RCC 7860 (cell line): ENCODE measurements at regions not wholly inside any gene's neighbourhood (a gene's known extent, or its start where the extent isn't known, plus 50 kb on each side); places are given as distances from the start of the nearest gene placed in this dataset.
"Not testable (repeated sequence)": the region's sequence is repeated elsewhere in the genome, so short reads cannot be mapped to it uniquely, and the experiment has no call there.

Experiments
- DNase-seq: peaks from one replicate; pipeline ENCODE4 v3.0.0-alpha.2; 2015; ENCODE audit warnings: low spot score
- FAIRE-seq: peaks from 2 replicates; lab custom pipeline; 2012; peaks lifted over from hg19 to GRCh38; lab: Jason Lieb, UNC

DNA sequence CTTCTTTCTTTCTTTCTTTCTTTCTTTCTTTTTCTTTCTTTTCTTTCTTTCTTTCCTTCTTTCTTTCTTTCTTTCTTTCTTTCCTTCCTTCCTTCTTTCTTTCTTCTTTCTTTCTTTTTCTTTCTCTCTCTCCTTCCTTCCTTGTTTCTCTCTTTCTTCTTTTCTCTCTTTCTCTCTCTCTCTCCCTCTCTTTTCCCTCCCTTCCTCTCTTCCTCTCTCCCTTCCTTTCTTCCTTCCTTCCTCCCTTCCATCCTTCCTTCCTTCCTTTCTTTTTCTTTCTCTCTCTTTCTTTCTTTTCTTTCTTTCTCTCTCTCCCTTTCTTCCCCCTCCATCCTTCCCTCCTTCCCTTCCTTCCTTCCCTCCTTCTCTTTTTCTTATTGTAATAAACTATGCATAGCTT lies 105.5 kb downstream of the ZBTB18 start:
- FAIRE-seq, DNase-seq: not testable (repeated sequence)

DNA sequence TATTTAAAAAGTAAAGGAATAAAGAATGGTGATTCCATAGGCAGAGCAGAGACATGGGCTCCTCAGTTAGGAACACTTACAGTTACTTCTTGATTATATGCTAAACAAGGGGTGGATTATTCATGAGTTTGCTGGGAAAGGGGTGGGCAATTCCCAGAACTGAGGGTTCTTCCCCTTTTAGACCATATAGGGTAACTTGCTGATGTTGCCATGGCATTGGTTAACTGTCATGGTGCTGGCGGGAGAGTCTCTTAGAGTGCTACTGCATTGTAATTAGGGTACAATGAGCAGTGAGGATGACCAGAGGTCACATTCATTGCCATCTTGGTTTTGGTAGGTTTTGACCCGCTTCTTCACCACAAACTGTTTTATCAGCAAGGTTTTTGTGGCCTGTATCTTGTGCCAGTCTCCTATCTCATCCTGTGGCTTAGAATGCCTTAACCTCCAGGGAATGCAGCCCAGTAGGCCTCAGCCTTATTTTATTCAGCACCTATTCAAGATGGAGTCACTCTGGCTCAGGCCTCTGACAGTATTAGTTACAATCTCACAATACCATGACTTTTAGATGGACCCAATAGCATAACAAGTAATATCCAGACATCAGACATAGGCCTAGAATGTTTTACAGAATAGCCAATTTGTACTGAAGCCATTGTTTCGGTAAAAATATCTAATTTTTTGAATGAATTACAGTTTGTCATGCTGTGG lies 106.8 kb downstream of the ZBTB18 start:
- FAIRE-seq (no peak), DNase-seq (no peak)

DNA sequence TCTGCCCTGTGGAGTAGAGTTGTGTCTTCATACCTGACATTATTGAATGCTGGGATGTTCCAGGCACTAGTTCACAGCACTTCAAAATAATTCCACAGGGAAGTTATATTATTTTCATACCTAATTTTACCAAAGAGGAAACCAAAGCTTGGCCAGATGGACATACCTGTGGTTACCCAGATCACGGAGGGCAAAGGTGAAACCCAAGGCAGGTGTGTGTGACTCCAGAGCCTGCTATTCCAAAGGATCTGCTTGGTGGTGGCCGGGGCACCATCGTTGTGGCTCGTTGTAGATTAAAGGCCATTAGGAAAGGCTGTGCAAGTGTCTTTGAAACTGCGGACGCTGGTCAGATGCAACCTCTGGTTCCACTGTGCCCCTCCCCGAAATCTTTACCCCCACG lies 108.6 kb downstream of the ZBTB18 start:
- no peak for FAIRE-seq
- DNase-seq, result no peak

DNA sequence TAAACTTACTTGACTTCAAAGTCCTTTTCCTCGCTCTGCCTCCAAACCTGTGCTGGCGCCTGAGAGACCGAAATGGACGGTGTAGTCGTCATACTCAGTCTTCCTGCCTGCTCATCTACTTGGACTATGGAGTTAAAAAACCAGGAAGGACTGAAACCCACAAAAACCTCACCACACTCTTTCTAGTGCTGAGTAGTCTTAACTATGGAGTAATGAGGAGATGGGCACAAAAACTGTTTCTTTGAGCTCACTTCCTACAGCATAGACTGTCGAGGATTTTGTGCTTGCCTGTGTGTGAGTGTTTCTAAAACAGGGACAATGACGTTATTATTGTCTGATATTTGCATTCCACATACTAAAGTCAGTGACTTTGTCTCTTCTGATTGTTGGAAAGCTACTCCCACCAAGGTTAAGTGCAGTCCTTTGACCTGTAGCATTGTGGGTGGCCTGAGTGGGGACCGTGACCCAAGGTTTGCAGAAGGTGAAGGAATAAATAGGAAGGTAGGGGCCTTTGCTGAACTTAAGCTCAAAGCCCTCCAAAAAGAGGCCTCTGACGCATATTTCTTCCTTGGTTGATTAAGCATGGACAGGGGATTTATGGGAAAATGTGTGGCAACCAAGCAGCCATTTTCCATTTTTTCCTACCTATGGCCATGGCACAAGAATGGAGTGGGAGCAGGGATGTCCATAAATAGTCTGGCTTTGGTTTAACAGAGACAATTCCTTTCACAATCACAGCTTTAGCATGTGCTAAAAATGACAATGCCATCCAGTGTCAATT lies 109.6 kb downstream of the ZBTB18 start:
- DNase-seq (no peak), FAIRE-seq (no peak)

DNA sequence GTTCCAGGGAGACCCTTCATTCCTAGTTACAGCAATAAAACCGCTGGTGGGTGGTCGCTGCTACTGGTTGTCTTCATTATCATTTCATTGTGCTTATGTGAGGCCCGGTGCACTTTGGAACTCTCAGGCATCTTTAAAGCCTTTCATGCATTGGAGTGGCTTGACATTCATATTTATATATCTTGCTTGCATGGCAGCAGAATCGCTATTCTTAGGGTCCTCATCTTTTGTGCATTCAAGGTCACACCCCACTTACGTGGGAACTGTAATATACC lies 110.1 kb downstream of the ZBTB18 start:
- FAIRE-seq (no peak), DNase-seq (no peak)

DNA sequence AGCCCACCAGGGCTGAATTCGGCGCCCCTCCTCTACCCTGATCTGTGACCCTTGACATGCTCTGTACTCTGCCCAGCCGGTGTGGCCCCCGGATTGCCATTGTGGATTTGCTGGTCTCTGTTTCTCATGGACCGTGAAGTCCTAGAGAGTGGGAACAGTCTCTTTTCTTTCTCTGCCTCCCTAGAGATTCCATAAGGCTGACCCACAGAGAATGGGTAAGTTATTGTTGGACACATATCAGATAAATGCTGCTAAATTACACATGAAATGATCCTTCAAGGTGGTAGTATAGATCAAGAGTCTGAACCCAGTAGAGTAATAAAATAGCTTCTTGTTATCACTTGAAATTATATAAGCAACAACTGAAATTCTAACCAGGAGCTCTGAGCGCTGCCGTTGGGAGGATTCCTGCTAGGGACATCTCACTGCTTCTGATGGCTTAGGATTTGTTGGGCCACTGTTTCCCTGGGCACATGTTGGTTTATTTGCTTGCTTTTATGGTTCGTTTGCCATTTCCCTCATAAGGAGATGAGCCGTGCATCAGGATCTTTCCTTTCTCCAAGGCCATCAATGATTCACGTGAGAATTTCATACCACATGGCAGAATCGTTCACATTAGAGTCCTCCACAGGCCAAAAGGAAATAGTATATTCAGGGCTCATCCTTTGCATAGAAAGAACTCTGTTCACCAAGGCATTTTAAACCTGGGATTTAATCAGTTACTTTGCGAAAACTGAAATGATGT lies 111.9 kb downstream of the ZBTB18 start:
- DNase-seq (peak; percentile 65), FAIRE-seq (peak; percentile 54)

DNA sequence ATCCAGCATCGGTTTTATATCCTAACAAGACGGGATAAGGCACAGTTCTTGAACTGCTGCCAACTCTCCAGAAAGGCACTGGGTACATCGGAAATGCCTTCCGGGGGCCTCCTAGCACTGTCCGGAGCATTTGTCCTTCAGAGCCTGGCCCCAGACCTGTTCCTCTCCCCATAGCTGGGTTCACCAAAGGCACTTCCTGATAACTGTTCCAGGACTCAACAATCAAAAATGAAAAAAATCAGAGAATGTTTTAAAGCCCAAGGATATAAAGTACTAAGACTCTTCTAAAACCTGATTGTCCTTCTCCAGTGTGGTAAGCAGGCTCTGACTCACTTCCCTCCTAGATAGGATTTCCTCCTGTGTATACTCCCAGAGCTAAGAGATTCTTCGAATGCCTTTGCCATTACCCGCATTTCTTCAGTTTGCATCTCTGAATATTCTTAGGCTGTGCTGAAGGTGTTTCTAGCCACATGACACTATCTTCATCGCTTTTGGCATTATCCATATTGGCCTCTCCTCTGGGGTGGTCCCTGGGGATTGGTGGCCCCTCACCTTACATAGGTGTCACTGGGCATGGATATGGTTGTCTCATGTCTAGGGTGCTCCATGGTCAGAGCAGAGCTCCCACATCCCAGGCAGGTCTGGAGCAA lies 112.9 kb downstream of the ZBTB18 start:
- FAIRE-seq (peak; percentile 98), DNase-seq (peak; percentile 99)

DNA sequence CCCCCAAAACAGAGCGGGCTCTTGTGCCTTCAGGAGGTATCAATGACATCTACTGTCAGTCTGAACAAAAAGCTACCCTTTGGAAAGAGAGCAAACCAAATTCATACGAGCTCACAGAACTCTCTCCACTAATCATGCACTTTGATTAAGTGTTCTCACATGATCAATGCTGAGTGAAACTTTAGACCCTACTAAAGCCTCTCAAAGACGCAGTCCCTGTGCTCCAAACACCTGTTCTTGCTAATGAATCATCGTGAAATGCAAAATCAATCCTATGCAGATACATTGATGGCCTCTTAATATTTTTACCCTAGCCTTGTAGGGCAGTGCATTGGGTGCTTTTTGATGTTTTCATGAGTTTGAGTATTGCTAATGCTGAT lies 113.4 kb downstream of the ZBTB18 start:
- DNase-seq (no peak), FAIRE-seq (no peak)

DNA sequence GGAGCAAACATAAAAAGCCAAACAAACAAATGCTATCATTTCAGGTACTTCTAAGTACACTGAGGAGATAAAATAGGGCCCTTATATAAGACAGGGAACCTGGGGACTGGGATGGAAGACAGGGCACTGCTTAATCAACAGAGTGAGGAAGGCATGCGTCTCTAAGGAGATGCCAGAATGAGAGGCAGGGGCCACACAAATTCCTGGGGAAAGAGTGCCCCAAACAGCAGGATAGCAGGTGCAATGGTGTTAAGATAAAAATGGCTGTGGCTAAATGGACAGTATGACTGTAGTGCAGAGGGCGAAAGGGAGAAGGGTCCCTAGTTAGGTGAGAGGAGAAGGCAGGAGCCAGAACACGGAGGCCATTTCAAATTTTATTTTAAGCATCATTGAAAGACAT lies 113.9 kb downstream of the ZBTB18 start:
- DNase-seq (no peak), FAIRE-seq (no peak)

DNA sequence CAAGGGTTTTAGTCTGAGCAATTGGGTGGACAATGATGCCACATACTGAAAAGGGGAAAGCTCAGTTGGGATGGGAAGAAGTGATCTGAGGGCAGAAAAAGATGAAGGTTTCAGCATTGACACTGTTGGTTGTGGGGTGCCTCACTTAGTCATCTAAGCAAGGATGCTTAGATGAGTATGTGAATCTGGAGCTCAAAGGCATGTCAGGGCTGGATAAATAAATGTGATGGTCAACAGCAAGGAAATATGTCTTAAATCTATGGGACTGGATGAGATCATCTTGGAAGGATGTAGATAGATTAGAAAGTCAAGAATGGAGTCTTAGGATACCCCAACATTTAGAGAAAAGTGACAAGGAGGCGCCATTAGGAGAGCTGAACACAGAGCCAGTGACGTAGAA lies 114.6 kb downstream of the ZBTB18 start:
- no peak for DNase-seq
- no peak for FAIRE-seq

DNA sequence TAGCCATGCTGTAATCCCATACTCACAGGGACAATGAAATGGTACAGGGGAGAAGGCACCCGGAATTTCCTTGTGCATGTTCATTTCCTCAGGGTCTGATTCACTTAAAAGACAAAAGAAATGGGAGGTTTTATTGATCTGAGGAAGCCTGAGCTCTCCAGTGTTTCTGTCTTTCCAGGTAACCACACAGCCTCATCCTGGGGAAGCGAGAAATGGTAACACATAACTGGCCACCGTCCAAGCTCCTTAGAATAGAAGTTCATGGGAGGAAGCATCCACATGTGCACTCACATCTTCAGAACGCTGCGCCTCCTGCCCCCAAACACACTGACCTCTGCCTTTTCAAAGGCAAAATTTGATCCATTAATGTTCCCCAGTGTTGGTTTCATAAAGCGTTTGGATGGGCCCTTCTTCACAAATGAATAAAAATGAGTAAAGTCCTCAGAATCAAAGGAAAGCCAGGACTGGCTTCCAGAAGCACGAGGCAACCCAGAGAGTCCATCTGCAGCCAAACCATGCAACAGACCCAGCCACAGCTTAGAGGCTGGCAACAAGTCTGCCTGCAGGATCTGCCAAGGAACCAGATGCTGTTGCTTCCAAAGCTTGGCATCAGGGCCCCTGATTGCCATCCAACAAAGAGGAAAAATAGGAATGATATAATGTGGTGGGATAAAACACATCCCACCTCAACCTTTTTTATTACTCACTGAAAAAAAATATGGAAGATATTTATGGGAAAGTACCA lies 120.3 kb downstream of the ZBTB18 start:
- FAIRE-seq, result no peak

DNA sequence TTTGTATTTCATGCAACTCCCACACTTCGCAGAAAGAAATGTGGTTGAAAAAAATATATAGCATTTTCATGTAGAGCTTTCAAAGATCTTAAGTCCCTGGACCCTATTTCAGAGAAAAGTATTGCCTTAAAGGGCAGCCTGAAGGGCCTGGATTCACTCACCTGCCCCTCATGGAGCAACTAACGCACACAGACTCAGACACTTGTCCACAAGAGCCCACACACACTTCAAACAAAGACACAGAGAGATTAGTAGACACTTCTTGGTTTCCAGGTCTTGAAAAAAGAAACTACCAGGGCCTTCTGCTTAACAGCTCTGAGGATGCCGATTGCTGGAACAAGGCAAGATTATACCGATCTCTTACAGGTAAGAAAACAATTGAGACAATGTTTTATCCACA lies 122.2 kb downstream of the ZBTB18 start:
- no peak for FAIRE-seq
- no peak for DNase-seq

More for the DNA sequence above, 120.3 kb downstream of the ZBTB18 start:
- DNase-seq, result no peak

DNA sequence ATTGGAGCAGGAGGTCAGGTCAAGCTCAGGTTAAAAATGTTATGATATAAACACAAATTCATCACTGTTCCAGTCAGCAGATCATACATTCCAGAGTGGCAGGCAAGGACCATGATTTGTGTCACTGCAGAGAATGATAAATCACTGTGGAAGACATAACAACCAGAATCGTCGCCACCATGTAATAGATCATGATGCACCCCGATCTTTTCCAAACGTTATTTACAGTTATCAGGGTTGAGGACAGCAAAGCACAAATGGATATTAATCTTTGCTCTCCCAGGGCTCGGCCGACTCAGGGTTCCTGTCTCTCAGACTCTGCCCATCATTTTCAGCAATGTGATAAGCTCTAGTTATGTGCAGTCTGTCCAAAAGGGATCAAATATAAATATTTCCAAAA lies 122.7 kb downstream of the ZBTB18 start:
- FAIRE-seq (no peak), DNase-seq (no peak)

DNA sequence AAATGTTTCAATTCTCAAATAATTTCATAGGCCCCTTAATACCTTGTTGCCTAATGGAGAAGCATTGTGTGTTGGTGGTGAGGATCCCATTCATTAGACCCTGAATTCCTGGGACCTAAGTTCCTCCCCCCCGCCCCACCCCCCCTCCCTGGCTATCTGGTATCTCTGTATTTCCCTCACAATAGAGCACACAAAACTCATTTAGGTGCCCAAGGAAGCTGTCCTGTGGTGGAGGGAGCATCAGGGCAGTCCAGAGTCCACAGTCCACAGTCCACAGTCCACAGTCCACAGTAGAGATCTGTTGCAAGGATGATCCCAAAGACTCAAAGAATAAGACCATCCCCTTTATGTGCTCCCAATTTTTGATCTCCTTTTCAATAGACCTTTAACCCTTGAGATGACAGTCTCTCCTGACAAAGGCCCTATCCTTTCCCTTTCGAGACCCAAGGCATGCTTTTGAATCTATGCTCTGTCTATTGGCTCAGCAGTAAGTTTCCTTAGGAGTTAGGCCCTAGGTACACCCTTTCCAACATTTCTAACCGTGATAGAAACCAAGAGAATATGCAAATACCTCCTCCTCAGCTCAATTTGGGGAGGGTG lies 123.9 kb downstream of the ZBTB18 start:
- DNase-seq (no peak), FAIRE-seq (no peak)

DNA sequence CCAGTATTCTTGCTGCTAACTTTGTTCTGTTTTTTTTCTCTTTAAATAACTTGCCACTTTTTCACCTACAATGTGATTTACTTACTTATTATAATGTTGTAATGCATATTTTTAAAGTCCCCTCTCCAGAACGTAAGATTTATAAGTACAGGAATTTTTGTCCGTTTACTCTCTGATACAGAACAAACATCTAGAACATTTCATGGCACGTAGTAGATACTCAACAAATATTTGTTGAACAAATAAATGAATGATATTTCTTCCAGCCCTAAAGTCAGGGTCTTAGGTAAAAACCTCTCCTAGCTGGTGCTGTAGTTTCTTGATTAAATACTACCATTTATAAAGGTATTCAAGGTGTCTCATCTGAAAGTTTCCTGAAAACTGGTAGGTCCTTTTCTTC lies 125.1 kb downstream of the ZBTB18 start:
- DNase-seq (no peak), FAIRE-seq (no peak)

DNA sequence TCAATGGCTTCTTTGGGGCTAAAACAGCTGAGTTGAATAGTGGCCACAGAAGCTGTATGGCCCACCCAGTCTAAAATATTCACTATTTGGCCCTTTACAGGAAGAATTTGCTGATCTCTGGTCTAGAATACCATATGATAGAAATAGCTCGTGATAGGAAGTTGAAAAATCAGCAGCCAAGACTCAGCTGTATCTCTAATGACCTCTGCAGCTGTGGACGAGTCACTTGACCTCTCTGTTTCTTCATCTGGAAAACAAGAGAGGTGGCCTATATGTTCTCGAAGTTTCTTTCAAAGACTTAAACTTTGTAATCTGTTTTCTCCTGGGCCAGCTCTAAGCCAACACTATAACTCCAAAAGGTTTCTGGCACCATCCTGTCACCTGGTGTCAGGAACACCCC lies 129.2 kb downstream of the ZBTB18 start:
- FAIRE-seq, result no peak

DNA sequence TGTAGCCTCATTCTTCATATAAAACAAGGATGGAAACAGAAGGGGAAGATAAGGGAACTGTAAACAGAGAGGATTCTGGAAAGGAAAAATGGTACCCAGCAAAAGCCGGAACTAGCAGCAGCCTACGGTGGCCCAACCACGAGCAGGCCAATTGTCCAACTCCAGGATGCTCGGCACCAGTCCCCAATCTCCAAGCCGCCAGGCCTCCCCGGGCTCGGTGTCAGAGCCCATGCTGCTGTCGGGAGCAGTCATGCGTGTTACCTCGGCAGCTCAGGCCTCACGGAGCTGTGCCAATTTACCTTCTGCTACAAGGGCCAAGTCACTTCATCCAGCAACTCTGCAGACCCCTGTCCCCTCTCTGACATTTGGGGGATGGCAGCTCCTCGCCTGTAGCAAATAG lies 130.8 kb downstream of the ZBTB18 start:
- no peak for DNase-seq
- no peak for FAIRE-seq

More for the DNA sequence above, 129.2 kb downstream of the ZBTB18 start:
- DNase-seq, result no peak

DNA sequence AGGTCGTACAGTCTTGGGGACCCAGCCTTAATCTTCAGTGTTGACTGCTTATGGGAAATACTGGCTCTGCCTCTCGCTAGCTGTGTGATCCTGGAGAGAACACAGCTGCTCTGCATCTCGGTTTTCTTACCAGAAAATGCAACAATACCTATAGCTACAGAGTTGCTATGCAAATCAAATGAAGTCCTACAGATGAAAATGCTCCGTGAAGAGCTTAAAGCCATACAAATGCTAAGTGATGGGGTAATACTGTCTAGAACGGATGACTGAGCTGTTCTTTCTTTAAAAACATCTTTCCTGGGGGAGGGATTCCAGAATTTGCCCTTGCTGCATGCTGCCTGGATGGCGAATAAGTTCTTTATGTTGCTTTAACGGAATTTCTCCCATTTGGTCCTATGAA lies 132.0 kb downstream of the ZBTB18 start:
- no peak for DNase-seq
- FAIRE-seq, result no peak

DNA sequence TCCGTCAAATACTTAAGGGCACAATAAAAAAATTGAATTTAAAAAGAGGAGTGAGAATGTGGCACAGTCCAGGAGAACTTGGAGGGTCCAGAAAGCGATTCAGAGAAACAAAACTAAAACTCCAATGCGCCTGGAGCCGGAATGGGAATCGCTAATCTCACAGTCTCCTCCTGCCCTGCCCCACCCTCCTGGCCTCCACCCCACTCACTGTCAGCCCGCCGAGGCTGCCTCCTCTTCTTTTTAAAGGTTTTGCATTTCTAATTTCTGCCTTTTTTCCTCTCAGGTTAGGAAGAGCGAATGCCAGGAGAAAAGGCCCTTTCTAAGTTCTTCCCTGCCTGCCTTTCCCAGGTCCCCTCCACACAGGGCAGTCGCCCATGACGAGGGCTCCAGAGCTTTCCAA lies 135.3 kb downstream of the ZBTB18 start:
- FAIRE-seq (no peak), DNase-seq (no peak)

DNA sequence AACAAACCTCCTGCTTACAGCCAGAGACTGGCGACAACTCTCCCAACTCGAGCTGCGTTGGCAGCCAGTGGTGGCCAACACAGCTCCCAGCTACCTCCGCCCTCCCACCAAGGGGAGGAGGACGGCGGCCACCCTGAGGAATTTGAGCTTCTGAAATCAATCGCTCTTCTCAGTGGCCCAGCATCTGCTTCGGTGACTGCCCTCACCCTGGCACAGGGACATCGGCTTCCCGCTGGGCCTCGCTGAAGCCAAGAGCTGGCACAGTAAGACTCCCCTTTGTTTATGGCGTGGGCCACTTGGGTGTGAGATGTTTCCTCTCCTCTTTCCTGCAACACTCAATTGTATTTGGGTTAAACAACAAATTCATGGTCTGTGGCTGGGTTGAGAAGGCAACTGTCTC lies 136.2 kb downstream of the ZBTB18 start:
- DNase-seq (no peak), FAIRE-seq (no peak)
